DOHH2 (cell line): ENCODE measurements at regions not wholly inside any gene's neighbourhood (a gene's known extent, or its start where the extent isn't known, plus 50 kb on each side); places are given as distances from the start of the nearest gene placed in this dataset.

Experiments
- EZH2phosphoT487 ChIP-seq: fragments of 200-600 bp; sonication (generic); IDR thresholded peaks from 2 replicates; pipeline ENCODE4 v1.6.1; 2017; ENCODE audit warnings: borderline replicate concordance, mild to moderate bottlenecking, antibody characterized with exemption, low read length, moderate library complexity, mixed read lengths
- TF ChIP-seq, protein P1 (sequence below): fragments of 200-600 bp; sonication (generic); IDR thresholded peaks from one replicate; pipeline ENCODE4 v1.5.1; 2014; ENCODE audit warnings: antibody characterized with exemption, mild to moderate bottlenecking, low read depth, low read length; ENCODE audit not compliant: poor library complexity, severe bottlenecking

DNA sequence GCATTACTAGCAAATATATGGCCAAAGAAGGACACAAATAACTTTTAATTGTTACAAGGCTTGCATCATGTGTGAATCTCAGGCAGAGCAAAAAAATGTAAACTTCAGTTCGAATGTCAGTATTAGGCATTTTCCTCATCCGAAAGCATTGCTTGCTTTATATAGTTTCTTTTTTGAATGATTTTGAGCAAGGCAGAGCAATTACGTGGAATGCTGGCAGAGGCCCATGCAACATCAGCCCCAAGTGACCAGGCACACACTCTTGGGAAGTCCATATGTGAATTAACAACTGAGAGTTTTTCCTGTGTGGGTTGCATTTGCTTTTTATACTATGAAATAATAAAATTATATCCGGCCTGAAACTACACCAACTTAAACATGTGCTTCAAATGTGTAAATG lies 274.8 kb downstream of the PTPRC start:
- TF ChIP-seq, protein P1, sequence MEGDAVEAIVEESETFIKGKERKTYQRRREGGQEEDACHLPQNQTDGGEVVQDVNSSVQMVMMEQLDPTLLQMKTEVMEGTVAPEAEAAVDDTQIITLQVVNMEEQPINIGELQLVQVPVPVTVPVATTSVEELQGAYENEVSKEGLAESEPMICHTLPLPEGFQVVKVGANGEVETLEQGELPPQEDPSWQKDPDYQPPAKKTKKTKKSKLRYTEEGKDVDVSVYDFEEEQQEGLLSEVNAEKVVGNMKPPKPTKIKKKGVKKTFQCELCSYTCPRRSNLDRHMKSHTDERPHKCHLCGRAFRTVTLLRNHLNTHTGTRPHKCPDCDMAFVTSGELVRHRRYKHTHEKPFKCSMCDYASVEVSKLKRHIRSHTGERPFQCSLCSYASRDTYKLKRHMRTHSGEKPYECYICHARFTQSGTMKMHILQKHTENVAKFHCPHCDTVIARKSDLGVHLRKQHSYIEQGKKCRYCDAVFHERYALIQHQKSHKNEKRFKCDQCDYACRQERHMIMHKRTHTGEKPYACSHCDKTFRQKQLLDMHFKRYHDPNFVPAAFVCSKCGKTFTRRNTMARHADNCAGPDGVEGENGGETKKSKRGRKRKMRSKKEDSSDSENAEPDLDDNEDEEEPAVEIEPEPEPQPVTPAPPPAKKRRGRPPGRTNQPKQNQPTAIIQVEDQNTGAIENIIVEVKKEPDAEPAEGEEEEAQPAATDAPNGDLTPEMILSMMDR = no peak
- no peak for TF ChIP-seq EZH2phosphoT487
